ENCODE measurements at regions not wholly inside any gene's neighbourhood (a gene's known extent, or its start where the extent isn't known, plus 50 kb on each side); places are given as distances from the start of the nearest gene placed in this dataset.

DNA sequence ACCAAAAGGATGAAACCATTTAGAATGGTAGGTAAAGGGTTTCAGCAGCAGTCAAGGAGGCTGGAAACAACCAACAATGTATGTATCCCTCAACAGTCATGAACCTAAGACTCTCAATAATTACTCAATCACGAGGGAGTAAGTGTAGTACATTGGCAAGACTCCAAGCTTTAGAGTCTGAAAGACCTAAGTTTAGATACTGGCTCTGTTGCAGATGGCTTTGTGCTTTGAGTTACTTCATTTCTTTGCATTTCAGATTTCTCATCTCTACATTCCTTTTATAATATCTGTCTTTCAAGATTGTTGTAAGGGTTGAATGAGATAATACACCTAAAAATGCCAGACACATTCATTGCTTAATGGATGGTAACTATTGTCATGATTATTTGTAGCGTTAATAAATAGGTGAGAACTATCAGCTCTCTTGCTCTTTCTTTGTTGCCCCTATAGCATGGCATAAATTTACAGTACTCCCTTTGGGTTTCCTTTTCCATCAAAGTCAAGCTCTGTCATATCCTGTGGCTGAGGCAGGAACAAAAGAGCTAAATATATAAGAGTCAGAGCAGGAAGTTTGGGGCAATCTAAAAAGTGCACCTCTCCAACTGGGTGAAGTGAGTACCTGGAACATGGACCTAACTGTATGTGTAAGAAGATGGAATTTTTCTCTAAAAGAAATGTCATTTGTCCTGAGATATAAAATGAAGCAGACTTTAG lies 228.2 kb upstream of the ZC3H12C start:
- no peak for DNase-seq

- peak; percentile 27 for DNase-seq
Observed at GRCh38 chr11:109865548-109866186, 227.5 kb upstream of the ZC3H12C start.

DNA sequence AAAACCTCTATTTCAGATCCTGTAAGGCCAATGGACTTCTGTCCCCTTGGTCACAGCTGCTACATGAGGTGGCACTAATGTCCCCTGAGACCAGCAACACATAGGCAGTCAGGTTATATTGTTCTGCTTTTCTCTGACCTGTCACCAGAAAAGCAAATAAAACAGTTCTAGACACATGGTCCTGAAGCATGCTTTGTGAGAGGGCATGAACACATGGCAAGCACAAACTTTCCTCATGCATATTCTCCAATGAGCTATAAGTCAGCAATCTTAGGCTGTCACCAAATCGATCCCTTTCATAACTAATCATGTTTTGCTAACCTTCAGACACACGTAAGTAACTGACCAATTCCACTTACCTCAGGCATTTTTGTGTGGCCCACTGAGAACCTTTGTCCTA lies 225.4 kb upstream of the ZC3H12C start:
- no peak for DNase-seq

DNA sequence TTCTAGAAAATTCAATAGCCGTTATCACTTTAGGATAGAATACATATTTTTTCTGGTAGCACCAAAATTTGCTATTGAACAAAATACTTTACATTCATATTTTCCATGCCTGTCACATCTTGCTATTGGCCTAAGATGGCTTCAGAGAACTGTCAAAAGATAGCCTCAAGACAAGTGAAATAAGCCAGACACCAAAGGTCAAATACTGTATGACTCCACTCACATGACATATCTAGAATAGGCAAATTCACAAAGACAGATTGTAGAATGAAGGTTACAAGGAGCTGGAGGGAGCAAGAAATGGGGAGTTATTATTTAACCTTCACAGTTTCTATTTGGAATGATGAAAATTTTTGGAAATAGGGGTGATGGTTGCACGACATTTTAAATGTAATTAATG lies 223.7 kb upstream of the ZC3H12C start:
- DNase-seq: no peak

- DNase-seq: no peak
Observed at GRCh38 chr11:109870297-109870696, 222.9 kb upstream of the ZC3H12C start.

DNA sequence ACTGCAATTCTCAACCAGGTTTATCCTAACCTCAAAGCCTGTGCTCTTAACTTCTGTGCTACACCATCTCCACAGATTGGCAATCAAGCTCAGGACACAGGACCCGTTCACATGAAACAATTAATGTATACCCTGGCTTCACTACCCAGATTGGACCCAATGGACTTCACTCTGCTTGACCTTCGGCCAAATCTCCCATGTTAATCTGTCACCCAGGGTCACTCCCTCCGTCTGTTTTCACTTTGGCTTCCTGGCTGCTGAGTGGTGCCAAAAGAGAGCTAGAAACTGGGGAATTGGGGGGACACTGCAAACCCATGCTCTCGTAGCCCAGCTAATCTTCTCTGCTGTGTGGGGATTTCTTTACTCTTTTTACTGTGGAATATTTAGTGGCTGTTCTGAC lies 216.1 kb upstream of the ZC3H12C start:
- no peak for DNase-seq

- DNase-seq: no peak
Observed at GRCh38 chr11:109884501-109884900, 208.7 kb upstream of the ZC3H12C start.

GRCh38 chr11:109885006-109885405 lies 208.2 kb upstream of the ZC3H12C start:
- DNase-seq: no peak

GRCh38 chr11:109892321-109892794 lies 200.8 kb upstream of the ZC3H12C start:
- no peak for DNase-seq

GRCh38 chr11:109894242-109894641 lies 198.9 kb upstream of the ZC3H12C start:
- DNase-seq: no peak

GRCh38 chr11:109898592-109898991 lies 194.6 kb upstream of the ZC3H12C start:
- no peak for DNase-seq

DNA sequence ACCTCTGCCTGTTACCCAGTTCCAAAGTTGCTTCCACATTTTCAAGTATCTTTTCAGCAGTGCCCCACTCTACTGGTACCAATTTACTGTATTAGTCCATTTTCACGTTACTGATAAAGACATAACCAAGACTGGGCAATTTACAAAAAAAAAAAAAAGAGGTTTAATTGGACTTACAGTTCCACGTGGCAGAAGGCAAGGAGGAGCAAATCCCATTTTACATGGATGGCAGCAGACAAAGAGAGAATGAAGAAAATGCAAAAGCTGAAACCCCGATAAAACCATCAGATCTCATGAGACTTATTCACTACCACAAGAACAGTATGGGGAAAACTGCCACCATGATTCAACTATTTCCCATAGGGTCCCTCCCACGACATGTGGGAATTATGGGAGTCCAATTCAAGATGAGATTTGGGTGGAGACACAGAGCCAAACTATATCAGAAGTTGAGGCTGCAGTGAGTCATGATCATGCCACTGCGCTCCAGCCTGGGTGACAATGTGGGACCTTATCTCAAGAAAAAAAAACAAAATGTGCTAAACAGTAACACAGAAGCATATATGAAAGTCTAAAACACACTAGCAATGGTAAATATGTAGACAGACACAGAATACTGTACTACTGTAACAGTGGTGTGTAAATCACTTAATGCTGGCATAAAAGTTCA lies 190.3 kb upstream of the ZC3H12C start:
- DNase-seq: no peak

DNA sequence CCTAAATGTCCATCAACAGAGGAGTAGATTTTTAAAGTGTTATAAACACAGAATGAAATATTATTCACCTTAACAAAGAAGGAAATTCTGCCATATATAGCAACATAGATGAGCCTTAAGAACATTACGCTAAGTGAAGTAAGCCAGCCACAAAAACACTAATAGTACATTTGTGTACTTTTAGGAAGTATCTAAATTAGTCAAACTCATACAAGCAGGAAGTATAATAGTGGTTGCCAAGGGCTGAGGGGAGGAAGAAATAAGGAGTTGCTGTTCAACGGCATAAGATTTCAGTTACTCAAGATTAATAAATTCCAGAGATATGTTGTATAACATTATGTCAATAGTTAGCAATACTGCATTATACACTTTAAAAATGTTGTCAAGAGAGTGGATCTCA lies 181.7 kb upstream of the ZC3H12C start:
- DNase-seq: no peak

DNA sequence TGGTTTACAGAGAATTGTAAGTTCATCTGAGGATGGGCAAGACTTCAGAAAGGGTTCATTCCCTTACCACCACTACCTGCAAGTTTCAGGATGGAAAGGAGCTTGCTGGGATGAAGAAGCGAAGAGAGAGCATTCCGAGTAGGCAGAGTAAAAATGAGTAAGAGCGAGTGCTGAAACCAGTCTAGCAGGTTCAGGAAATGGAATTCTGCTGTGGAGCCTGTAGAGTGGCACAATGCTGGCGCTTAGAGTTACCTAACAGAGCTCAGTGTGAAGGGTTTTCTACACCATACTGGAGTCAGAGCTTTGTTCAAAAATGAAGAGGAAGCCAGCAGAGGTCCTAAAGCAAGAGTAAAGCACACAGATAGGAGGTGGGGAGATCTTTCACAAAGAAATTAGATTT lies 179.2 kb upstream of the ZC3H12C start:
- DNase-seq: no peak

GRCh38 chr11:109914809-109915653 lies 178.2 kb upstream of the ZC3H12C start:
- DNase-seq: no peak

GRCh38 chr11:109926941-109927340 lies 166.3 kb upstream of the ZC3H12C start:
- DNase-seq: no peak

DNA sequence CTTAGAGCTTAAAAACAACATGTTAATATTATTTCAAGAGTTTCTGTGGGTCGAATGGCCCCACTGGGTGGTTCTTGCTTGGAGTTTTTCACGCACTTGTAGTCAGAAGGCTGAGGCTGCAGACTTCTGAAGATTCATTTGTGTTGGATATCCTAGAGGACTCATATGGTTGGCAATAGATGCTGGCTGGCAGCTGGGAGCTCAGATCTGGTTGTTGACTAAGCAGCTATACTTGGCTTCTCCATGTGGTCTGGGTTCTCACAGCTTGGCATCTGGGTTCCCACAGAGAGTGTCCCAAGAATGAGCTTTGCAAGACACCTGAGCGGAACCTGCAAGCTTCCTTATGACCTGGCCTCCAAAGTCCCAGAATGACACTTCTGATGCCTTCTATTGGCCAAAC lies 163.9 kb upstream of the ZC3H12C start:
- no peak for DNase-seq

- no peak for DNase-seq
Observed at GRCh38 chr11:109933126-109933525, 160.1 kb upstream of the ZC3H12C start.

GRCh38 chr11:109934151-109934550 lies 159.0 kb upstream of the ZC3H12C start:
- no peak for DNase-seq

GRCh38 chr11:109936661-109937180 lies 156.5 kb upstream of the ZC3H12C start:
- DNase-seq: no peak

GRCh38 chr11:109937968-109938367 lies 155.2 kb upstream of the ZC3H12C start:
- no peak for DNase-seq

DNA sequence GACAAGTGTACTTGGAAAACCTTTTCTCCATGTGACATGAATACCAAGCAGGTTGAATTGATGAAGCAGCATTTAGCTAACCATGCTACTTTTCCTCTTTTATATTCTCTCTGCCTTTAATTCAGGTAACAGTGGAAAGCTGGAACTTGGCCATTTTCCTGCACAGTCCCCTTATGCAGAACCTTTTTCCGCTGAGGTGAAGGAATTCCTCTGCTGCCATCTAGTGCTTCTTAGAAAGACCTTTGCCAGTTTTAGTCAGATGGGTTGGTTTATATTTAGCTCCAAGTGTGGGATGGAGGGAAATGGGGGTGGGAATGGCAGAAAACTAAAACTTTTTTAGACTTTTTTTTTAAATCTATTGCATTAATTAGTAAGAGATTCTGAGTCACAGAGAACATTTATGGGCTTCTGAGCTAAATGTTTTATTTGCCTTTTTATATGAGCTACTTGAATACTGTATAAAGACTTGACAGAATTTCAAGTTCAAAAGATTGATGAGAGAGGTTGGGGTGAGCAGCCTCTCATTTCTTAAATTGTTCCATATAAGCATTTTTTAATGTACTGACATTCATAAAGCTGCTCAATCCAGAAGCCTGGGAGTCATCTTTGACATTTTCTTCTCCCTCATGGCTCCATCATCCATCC lies 153.9 kb upstream of the ZC3H12C start:
- DNase-seq: no peak
